ENCODE measurements at regions not wholly inside any gene's neighbourhood (a gene's known extent, or its start where the extent isn't known, plus 50 kb on each side); places are given as distances from the start of the nearest gene placed in this dataset.

- in situ Hi-C loops (cut with MboI; ENCODE audit: low sequenced_read_pairs) = no loop called here
Observed at GRCh38 chr3:72133329-72134011, 348.5 kb upstream of the PROK2 start.

- in situ Hi-C loops (cut with MboI; ENCODE audit: low sequenced_read_pairs) = no loop called here
Observed at GRCh38 chr3:72131899-72132298, 347.0 kb upstream of the PROK2 start.

GRCh38 chr3:72130565-72130964 is 345.6 kb upstream of the PROK2 start:
- in situ Hi-C loops (cut with MboI; ENCODE audit: low sequenced_read_pairs) = no loop called here

- in situ Hi-C loops (cut with MboI; ENCODE audit: low sequenced_read_pairs) = no loop called here
Observed at GRCh38 chr3:72129501-72130094, 344.6 kb upstream of the PROK2 start.

- in situ Hi-C loops (cut with MboI; ENCODE audit: low sequenced_read_pairs) = no loop called here
Observed at GRCh38 chr3:72128921-72129320, 344.0 kb upstream of the PROK2 start.

- in situ Hi-C loops (cut with MboI; ENCODE audit: low sequenced_read_pairs) = no loop called here
Observed at GRCh38 chr3:72127844-72128243, 342.9 kb upstream of the PROK2 start.

- in situ Hi-C loops (cut with MboI; ENCODE audit: low sequenced_read_pairs) = no loop called here
Observed at GRCh38 chr3:72127224-72127612, 342.3 kb upstream of the PROK2 start.

GRCh38 chr3:72126441-72127223 is 341.7 kb upstream of the PROK2 start:
- in situ Hi-C loops (cut with MboI; ENCODE audit: low sequenced_read_pairs) = no loop called here

- in situ Hi-C loops (cut with MboI; ENCODE audit: low sequenced_read_pairs) = no loop called here
Observed at GRCh38 chr3:72123908-72124441, 339.0 kb upstream of the PROK2 start.

- in situ Hi-C loops (cut with MboI; ENCODE audit: low sequenced_read_pairs) = no loop called here
Observed at GRCh38 chr3:72120806-72121778, 336.1 kb upstream of the PROK2 start.

GRCh38 chr3:72120039-72120438 is 335.1 kb upstream of the PROK2 start:
- in situ Hi-C loops (cut with MboI; ENCODE audit: low sequenced_read_pairs) = no loop called here

- in situ Hi-C loops (cut with MboI; ENCODE audit: low sequenced_read_pairs) = no loop called here
Observed at GRCh38 chr3:72118628-72119027, 333.7 kb upstream of the PROK2 start.

- in situ Hi-C loops (cut with MboI; ENCODE audit: low sequenced_read_pairs) = no loop called here
Observed at GRCh38 chr3:72116226-72116625, 331.3 kb upstream of the PROK2 start.

GRCh38 chr3:72115307-72115706 is 330.4 kb upstream of the PROK2 start:
- in situ Hi-C loops (cut with MboI; ENCODE audit: low sequenced_read_pairs) = no loop called here

- in situ Hi-C loops (cut with MboI; ENCODE audit: low sequenced_read_pairs) = no loop called here
Observed at GRCh38 chr3:72114773-72115172, 329.8 kb upstream of the PROK2 start.

- in situ Hi-C loops (cut with MboI; ENCODE audit: low sequenced_read_pairs) = no loop called here
Observed at GRCh38 chr3:72113964-72114363, 329.0 kb upstream of the PROK2 start.

- in situ Hi-C loops (cut with MboI; ENCODE audit: low sequenced_read_pairs) = no loop called here
Observed at GRCh38 chr3:72113564-72113963, 328.6 kb upstream of the PROK2 start.

- in situ Hi-C loops (cut with MboI; ENCODE audit: low sequenced_read_pairs) = no loop called here
Observed at GRCh38 chr3:72112435-72112834, 327.5 kb upstream of the PROK2 start.

GRCh38 chr3:72111265-72112205 is 326.6 kb upstream of the PROK2 start:
- in situ Hi-C loops (cut with MboI; ENCODE audit: low sequenced_read_pairs) = no loop called here

Measured in HL-60/S4 treated with phorbol 12-myristate 13-acetate at 8.2 ng/mL for 4 days and 3 days (cell line).